RPMI7951 (cell line): ENCODE measurements at regions not wholly inside any gene's neighbourhood (a gene's known extent, or its start where the extent isn't known, plus 50 kb on each side); places are given as distances from the start of the nearest gene placed in this dataset.
"Not testable (repeated sequence)": the region's sequence is repeated elsewhere in the genome, so short reads cannot be mapped to it uniquely, and the experiment has no call there.

Experiments used
- DNase-seq: peaks from one replicate; pipeline ENCODE4 v3.0.0-alpha.2; 2012; ENCODE audit warnings: low read depth

- no peak for DNase-seq
Measured at GRCh38 chr15:19899021-19899824, 642.4 kb downstream of the GOLGA6L6 start.

GRCh38 chr15:19888811-19889210, 652.8 kb downstream of the GOLGA6L6 start:
- not testable (repeated sequence) for DNase-seq

DNA sequence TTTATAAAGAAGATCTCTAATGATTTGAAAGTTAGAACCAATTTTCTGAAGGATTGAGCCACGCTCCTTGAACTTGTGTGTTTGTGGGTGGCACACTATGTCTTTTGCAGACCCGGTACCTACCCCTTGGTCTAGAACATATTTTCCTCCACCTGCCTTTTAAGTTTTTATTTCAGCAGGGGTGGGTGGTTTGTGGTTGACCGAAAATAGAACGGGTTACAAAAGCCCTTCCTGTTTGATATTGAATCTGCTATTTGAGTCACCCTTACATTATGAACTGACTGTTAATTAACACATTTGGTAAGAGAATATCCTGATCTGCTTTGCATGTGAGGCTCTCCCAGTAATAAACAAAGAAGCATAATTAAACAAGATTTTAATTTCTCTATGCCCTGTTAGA, 697.5 kb downstream of the GOLGA6L6 start:
- not testable (repeated sequence) for DNase-seq
